GM12878 (cell line): ENCODE measurements at regions not wholly inside any gene's neighbourhood (a gene's known extent, or its start where the extent isn't known, plus 50 kb on each side); places are given as distances from the start of the nearest gene placed in this dataset.

Experiments
- ATAC-seq: fragments of 200-7000 bp; cut with Tn5 transposase; 3 replicates; pipeline ENCODE4 v1.9.1; 2020; ENCODE audit warnings: mild to moderate bottlenecking, moderate library complexity
- BruUV-seq: library from RNA; stranded (reverse); fragments of 400-500 nt; replicated peaks from 2 replicates; lab custom pipeline; 2021; lab: Mats Ljungman, UMichigan
- CTCF ChIA-PET: fragments of 300-600 bp; sonication (Branson Sonifier 250); formaldehyde crosslinking; extraction: SDS; loops from one replicate; lab custom pipeline; 2021; ENCODE audit warnings: inconsistent platforms; lab: Yijun Ruan, JAX
- POLR2A ChIA-PET: fragments of 350-600 bp; formaldehyde crosslinking; extraction: SDS; loops from one replicate; lab custom pipeline; 2021; ENCODE audit warnings: inconsistent platforms; lab: Charles Lee
- RAD21 ChIA-PET: fragments of 300-600 bp; sonication (Branson Sonifier 250); formaldehyde crosslinking; loops from one replicate; lab custom pipeline; 2023; ENCODE audit warnings: antibody characterized with exemption; ENCODE audit not compliant: unreplicated experiment; lab: Charles Lee
- SMC1A ChIA-PET: fragments of 300-600 bp; sonication (Branson Sonifier 250); formaldehyde crosslinking; loops from one replicate; lab custom pipeline; 2023; ENCODE audit not compliant: unreplicated experiment, uncharacterized antibody; lab: Charles Lee
- DNase-seq: peaks from one replicate; pipeline ENCODE4 v3.0.0-alpha.2; 2011; ENCODE audit warnings: low read depth, low spot score
- FAIRE-seq: peaks from 3 replicates; lab custom pipeline; 2011; peaks lifted over from hg19 to GRCh38; lab: Jason Lieb, UNC
- H2AFZ ChIP-seq: 2 replicates; pipeline ENCODE4 v1.6.0; 2011; ENCODE audit warnings: low read depth, low read length, control low read depth; ENCODE audit not compliant: control insufficient read depth
- H3K27ac ChIP-seq: 2 replicates; pipeline ENCODE4 v1.5.1; 2011; ENCODE audit warnings: control low read depth; ENCODE audit not compliant: control insufficient read depth, insufficient read depth
- H3K27me3 ChIP-seq, 2 experiments: replicated peaks in 1 of 2; 2 replicates each; pipeline versions ENCODE4 v1.6.0 to v1.6.1; 2011; ENCODE audit warnings: low read length in 1 of 2; ENCODE audit not compliant: control insufficient read depth in 2 of 2, insufficient read depth in 2 of 2
- H3K36me3 ChIP-seq, 2 experiments: 2 replicates each; pipeline ENCODE4 v1.5.1; 2011; ENCODE audit warnings: low read length in 1 of 2; ENCODE audit not compliant: control insufficient read depth in 2 of 2, insufficient read depth in 2 of 2
- H3K4me1 ChIP-seq: 2 replicates; pipeline ENCODE4 v1.6.1; 2011; ENCODE audit warnings: mild to moderate bottlenecking, low read length, moderate library complexity, mixed read lengths; ENCODE audit not compliant: control insufficient read depth, insufficient read depth
- H3K4me2 ChIP-seq: 2 replicates; pipeline ENCODE4 v1.6.0; 2011; ENCODE audit warnings: control low read depth; ENCODE audit not compliant: control insufficient read depth, insufficient read depth
- H3K4me3 ChIP-seq: fragments of 200-600 bp; sonication (generic); 2 replicates; pipeline ENCODE4 v1.5.1; 2016
- H3K79me2 ChIP-seq: 2 replicates; pipeline ENCODE4 v1.6.0; 2011; ENCODE audit warnings: low read length; ENCODE audit not compliant: control insufficient read depth, insufficient read depth
- H3K9ac ChIP-seq: 2 replicates; pipeline ENCODE4 v1.8.0; 2011; ENCODE audit warnings: low read length, control low read depth, mixed read lengths; ENCODE audit not compliant: control insufficient read depth, insufficient read depth
- H3K9me3 ChIP-seq: replicated peaks from 3 replicates; pipeline ENCODE4 v1.5.1; 2011; ENCODE audit warnings: mild to moderate bottlenecking, low read length; ENCODE audit not compliant: control insufficient read depth, insufficient read depth
- H4K20me1 ChIP-seq: 2 replicates; pipeline ENCODE4 v1.6.0; 2011; ENCODE audit not compliant: control insufficient read depth, insufficient read depth
- CHD1 ChIP-seq: IDR thresholded peaks from 2 replicates; pipeline ENCODE4 v1.6.1; 2012; ENCODE audit warnings: low read depth, low read length, improper control_type of control experiment
- EED ChIP-seq: sonication (generic); IDR thresholded peaks from 2 replicates; pipeline ENCODE4 v1.6.1; 2016; ENCODE audit warnings: antibody characterized with exemption, low read depth
- MEF2B ChIP-seq: fragments of 450-650 bp; IDR thresholded peaks from 2 replicates; pipeline ENCODE4 v1.6.1; 2018; ENCODE audit warnings: mild to moderate bottlenecking, moderate library complexity; ENCODE audit not compliant: partially characterized antibody, poor library complexity, severe bottlenecking
- NFXL1 ChIP-seq: fragments of 450-650 bp; IDR thresholded peaks from 2 replicates; pipeline ENCODE4 v1.6.1; 2017; ENCODE audit warnings: antibody characterized with exemption, mild to moderate bottlenecking, borderline replicate concordance
- NRF1 ChIP-seq: conservative IDR thresholded peaks from 2 replicates; pipeline ENCODE4 v1.6.1; 2011; ENCODE audit warnings: mild to moderate bottlenecking, low read depth, low read length, improper control_type of control experiment
- PAX8 ChIP-seq: fragments of 450-650 bp; IDR thresholded peaks from 2 replicates; pipeline ENCODE4 v1.6.1; 2017; ENCODE audit warnings: mild to moderate bottlenecking, moderate library complexity
- RCOR1 ChIP-seq: conservative IDR thresholded peaks from 2 replicates; pipeline ENCODE4 v1.6.1; 2012; ENCODE audit warnings: low read depth, low read length, improper control_type of control experiment
- RELB ChIP-seq: fragments of 450-650 bp; IDR thresholded peaks from 2 replicates; pipeline ENCODE4 v1.6.1; 2017; ENCODE audit warnings: low read depth, mild to moderate bottlenecking, moderate library complexity
- RFX5 ChIP-seq: IDR thresholded peaks from 2 replicates; pipeline ENCODE4 v1.6.1; 2011; ENCODE audit warnings: low read depth, low read length, improper control_type of control experiment
- RUNX3 ChIP-seq: IDR thresholded peaks from 2 replicates; pipeline ENCODE4 v1.6.1; 2012; ENCODE audit warnings: low read length, inconsistent platforms
- SMAD1 ChIP-seq: fragments of 450-650 bp; IDR thresholded peaks from 2 replicates; pipeline ENCODE4 v1.6.1; 2018; ENCODE audit warnings: mild to moderate bottlenecking, low read depth; ENCODE audit not compliant: partially characterized antibody
- SMAD5 ChIP-seq: IDR thresholded peaks from 2 replicates; pipeline ENCODE4 v1.6.1; 2016; ENCODE audit warnings: antibody characterized with exemption, low read depth
- SRF ChIP-seq, 2 experiments: IDR thresholded peaks; 2 replicates each; pipeline ENCODE4 v1.6.1; 2011; ENCODE audit warnings: low read depth in 2 of 2, low read length in 2 of 2, mild to moderate bottlenecking in 1 of 2, moderate library complexity in 1 of 2
- SUPT20H ChIP-seq: IDR thresholded peaks from 2 replicates; pipeline ENCODE4 v1.6.1; 2011; ENCODE audit warnings: low read depth, mild to moderate bottlenecking, low read length, moderate library complexity, borderline replicate concordance; ENCODE audit not compliant: control insufficient read depth
- TBL1XR1 ChIP-seq: IDR thresholded peaks from 2 replicates; pipeline ENCODE4 v1.6.1; 2012; ENCODE audit warnings: low read depth, low read length, improper control_type of control experiment
- ZNF274 ChIP-seq: IDR thresholded peaks from one replicate; pipeline ENCODE4 v1.8.0; 2011; ENCODE audit not compliant: insufficient read length, insufficient read depth
- WGBS: methylation state at CpG from one replicate; pipeline ENCODE4 v1.1.6; 2016; ENCODE audit warnings: low lambda C conversion rate; ENCODE audit not compliant: insufficient replicate concordance, insufficient coverage; ENCODE audit errors: missing lambda C conversion rate; 5-methylcytosine and 5-hydroxymethylcytosine counted together
- in situ Hi-C: fragments of 300-500 bp; cut with MboI; formaldehyde crosslinking; loops from 9 replicates; pipeline ENCODE4 v1.14.3; 2018; ENCODE audit warnings: mixed read lengths
- intact Hi-C: fragments of 100-400 bp; cut with micrococcal nuclease; formaldehyde crosslinking; loops from one replicate; pipeline ENCODE4 v1.14.2; 2022; ENCODE audit not compliant: unreplicated experiment
- TF ChIP-seq, protein P1 (sequence below): fragments of 450-650 bp; formaldehyde crosslinking; IDR thresholded peaks from 2 replicates; pipeline ENCODE4 v1.4.0; 2022; ENCODE audit warnings: mild to moderate bottlenecking, moderate library complexity
- TF ChIP-seq, protein P2 (sequence below): IDR thresholded peaks from 2 replicates; pipeline ENCODE4 v1.6.1; 2011; ENCODE audit warnings: borderline replicate concordance, low read depth, mild to moderate bottlenecking, moderate library complexity, mixed read lengths, low read length; ENCODE audit not compliant: insufficient read depth; ENCODE audit errors: extremely low read length

DNA sequence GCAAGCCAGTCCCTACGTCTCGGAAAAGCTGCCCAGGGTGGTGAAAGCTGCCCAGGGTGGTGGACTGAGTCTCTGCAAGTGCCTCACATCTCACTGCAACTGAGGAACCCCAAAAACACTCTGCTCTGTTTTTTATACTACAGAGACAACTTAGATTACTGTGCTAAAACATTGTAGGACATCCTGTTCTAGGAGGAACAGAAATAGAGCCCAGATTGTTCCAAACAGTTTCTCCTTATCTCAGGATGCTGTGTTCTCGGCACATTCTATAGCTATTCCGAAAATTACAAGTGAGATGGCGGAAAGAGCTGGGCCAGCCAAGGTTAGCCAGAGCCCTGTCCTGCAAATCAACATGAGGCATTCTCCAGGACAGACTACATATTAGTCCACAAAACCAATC is 138.7 kb downstream of the LRIG3 start (continued):
- TF ChIP-seq, protein P1, sequence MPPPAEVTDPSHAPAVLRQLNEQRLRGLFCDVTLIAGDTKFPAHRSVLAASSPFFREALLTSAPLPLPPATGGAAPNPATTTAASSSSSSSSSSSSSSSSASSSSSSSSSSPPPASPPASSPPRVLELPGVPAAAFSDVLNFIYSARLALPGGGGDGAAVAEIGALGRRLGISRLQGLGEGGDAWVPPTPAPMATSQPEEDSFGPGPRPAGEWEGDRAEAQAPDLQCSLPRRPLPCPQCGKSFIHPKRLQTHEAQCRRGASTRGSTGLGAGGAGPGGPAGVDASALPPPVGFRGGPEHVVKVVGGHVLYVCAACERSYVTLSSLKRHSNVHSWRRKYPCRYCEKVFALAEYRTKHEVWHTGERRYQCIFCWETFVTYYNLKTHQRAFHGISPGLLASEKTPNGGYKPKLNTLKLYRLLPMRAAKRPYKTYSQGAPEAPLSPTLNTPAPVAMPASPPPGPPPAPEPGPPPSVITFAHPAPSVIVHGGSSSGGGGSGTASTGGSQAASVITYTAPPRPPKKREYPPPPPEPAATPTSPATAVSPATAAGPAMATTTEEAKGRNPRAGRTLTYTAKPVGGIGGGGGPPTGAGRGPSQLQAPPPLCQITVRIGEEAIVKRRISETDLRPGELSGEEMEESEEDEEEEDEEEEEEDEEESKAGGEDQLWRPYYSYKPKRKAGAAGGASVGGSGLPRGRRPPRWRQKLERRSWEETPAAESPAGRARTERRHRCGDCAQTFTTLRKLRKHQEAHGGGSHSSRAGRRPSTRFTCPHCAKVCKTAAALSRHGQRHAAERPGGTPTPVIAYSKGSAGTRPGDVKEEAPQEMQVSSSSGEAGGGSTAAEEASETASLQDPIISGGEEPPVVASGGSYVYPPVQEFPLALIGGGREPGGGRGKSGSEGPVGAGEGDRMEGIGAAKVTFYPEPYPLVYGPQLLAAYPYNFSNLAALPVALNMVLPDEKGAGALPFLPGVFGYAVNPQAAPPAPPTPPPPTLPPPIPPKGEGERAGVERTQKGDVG (CRISPR knock-in tag) = no peak
- TF ChIP-seq RCOR1 (no peak), SMAD5 (no peak)
- TF ChIP-seq, all 136 proteins: peak for 0

DNA sequence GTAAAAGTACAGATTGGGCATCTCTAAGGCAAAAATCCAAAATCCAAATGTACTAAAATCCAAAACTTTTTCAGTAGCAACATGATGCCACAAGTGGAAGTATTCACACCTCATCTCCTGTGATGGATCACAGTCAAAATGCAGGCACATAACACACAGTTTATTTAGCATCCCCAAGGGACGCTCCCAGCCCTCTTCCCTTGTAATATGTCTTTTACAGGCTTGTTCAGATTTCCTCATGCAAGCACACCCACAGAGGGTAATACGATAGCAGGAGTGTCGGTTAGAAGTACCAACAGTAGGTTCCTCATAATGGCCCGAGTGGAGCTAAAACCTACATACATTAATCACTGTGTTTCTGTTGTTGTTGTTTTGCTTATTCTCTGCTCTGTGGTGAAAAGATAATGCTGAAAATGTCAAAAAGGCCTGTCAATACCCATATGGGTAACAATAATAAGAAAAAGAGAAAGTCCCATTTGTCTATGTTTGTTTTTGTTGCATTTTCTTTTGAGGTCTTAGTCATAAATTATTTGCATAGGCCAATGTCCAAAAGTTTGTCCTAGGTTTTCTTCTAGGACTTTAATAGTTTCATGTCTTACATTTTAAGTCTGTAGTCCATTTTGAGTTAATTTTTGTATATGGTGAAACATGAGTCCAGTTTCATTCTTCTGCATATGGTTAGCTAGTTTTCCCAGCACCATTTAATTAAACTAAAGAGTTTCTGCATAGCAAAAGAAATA is 133.1 kb downstream of the LRIG3 start:
- ChIA-PET SMC1A (no interaction called here), CTCF (no interaction called here)
- no peaks in the 10 kb centered on the region for H3K36me3 ChIP-seq
- no peak overlapping the region for H3K4me3 ChIP-seq
- H3K4me1 ChIP-seq = no peaks in the 10 kb centered on the region
- H2AFZ ChIP-seq = no peak overlapping the region
- no peak for TF ChIP-seq SMAD1
- no peak for TF ChIP-seq RELB
- no peak for TF ChIP-seq EED
- TF ChIP-seq RUNX3 = no peak
- no peak for TF ChIP-seq SUPT20H
- TF ChIP-seq TBL1XR1 = no peak
- no peak for TF ChIP-seq RFX5
- TF ChIP-seq NRF1 = no peak
- TF ChIP-seq SRF (IDR thresholded peaks at IDR 0.05; ENCODE audit: low read depth in 2 of 2, low read length in 2 of 2) = no peak
- TF ChIP-seq ZNF274 = no peak
- no peak for TF ChIP-seq MEF2B
- TF ChIP-seq, protein P2, sequence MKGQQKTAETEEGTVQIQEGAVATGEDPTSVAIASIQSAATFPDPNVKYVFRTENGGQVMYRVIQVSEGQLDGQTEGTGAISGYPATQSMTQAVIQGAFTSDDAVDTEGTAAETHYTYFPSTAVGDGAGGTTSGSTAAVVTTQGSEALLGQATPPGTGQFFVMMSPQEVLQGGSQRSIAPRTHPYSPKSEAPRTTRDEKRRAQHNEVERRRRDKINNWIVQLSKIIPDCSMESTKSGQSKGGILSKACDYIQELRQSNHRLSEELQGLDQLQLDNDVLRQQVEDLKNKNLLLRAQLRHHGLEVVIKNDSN = no peak
- TF ChIP-seq NFXL1 = no peak
- TF ChIP-seq PAX8 = no peak
- TF ChIP-seq CHD1 = no peak
- TF ChIP-seq, all 136 proteins: peak for 0
- POLR2A ChIA-PET = no interaction called here
- Histone ChIP-seq H3K9me3 (no peaks in the 10 kb centered on the region), H3K27me3 (no peaks in the 10 kb centered on the region), H4K20me1 (no peaks in the 10 kb centered on the region), H3K4me2 (no peak overlapping the region), H3K79me2 (no peaks in the 10 kb centered on the region), H3K9ac (no peak overlapping the region), H3K27ac (no peak overlapping the region)
- in situ Hi-C loops (no loop called here), intact Hi-C loops (no loop called here)
- ATAC-seq = no peak
- RAD21 ChIA-PET = no interaction called here
- BruUV-seq = no TSS peak
- no peak for DNase-seq
- WGBS = 11% methylated on average over 4 of the region's 4 CpGs
- FAIRE-seq = no peak
